ENCODE measurements at regions not wholly inside any gene's neighbourhood (a gene's known extent, or its start where the extent isn't known, plus 50 kb on each side); places are given as distances from the start of the nearest gene placed in this dataset.

DNA sequence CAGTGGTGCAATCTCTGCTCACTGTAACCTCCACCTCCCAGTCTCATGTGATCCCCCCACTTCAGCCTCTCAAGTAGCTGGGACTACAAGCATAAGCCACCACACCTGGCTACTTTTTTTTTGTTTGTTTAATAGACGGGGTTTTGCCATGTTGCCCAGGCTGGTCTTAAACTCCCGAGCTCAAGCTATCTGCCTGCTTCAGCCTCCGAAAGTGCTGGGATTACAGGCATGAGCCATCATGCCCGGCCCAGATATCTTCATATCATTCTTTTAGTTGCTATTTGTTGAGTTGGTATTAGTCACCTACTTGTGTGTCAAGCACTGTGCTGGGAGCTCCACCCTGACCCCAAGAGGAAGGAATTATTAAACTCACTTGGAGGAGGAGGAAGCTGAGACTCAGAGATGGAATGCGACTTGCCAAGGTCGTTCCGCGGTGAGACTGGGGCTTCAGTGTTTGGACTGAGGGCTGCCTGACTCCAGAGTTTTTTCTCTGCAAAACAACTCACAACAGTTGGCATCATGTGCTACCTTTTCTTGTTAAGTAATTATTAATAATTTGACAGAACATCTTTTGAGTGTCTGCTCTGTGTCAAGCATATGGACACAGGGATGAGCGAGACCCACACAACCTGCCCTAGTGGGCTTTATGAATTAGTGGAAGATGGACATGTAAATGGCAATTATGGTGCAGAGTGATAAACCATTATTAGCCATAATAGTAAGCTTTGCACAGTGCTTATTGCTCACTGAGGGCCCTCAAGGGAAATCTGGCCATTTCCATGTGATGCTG, 132.0 kb downstream of the FOXD2 start:
- TF ChIP-seq, protein P1, sequence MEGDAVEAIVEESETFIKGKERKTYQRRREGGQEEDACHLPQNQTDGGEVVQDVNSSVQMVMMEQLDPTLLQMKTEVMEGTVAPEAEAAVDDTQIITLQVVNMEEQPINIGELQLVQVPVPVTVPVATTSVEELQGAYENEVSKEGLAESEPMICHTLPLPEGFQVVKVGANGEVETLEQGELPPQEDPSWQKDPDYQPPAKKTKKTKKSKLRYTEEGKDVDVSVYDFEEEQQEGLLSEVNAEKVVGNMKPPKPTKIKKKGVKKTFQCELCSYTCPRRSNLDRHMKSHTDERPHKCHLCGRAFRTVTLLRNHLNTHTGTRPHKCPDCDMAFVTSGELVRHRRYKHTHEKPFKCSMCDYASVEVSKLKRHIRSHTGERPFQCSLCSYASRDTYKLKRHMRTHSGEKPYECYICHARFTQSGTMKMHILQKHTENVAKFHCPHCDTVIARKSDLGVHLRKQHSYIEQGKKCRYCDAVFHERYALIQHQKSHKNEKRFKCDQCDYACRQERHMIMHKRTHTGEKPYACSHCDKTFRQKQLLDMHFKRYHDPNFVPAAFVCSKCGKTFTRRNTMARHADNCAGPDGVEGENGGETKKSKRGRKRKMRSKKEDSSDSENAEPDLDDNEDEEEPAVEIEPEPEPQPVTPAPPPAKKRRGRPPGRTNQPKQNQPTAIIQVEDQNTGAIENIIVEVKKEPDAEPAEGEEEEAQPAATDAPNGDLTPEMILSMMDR (conservative IDR thresholded peaks at IDR 0.05; ENCODE audit: low read depth) = peak; percentile 58
- POLR2A ChIA-PET (ENCODE audit: low non-redundant PET) = no interaction called here
- peak overlapping the region; percentile 73 for H3K27ac ChIP-seq
- DNase-seq (ENCODE audit: low spot score) = peak; percentile 97
- CTCF ChIA-PET = interaction anchor here (0.5 to 1.6 kb wide), 16 partner anchors 8 to 555 kb away, joined by 3 to 9 read pairs (median 3); partner anchors contain the start of gene FOXD2

GRCh38 chr1:47571161-47571560, 133.3 kb downstream of the FOXD2 start:
- no peak for DNase-seq (ENCODE audit: low spot score)
- ChIA-PET CTCF (interaction anchor here (0.6 kb wide), 1 partner anchor 136 kb away, joined by 9 read pairs; no protein-coding TSS in a partner anchor), POLR2A (ENCODE audit: low non-redundant PET) (no interaction called here)
- TF ChIP-seq, protein P1 (conservative IDR thresholded peaks at IDR 0.05; ENCODE audit: low read depth) = no peak
- no peak overlapping the region for H3K27ac ChIP-seq

DNA sequence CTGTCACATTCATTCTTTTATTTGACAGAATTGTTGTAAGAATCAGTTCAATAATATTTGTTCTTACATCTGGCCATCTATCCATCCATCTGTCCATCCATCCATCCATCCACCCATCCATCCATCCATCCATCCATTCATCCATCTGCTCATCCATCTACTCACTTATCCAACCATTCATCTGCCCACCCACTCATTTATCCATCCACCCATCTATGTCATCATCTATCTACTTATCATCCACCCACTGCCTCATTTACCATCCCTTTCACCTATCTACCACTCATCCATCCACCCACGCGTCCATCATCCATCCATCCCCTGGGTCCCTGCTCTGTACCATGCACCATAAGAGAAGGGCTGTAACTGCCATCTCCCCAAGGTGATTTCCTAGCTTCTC, 134.1 kb downstream of the FOXD2 start:
- CTCF ChIA-PET = no interaction called here
- no peak overlapping the region for H3K27ac ChIP-seq

GRCh38 chr1:47572731-47573430, 135.0 kb downstream of the FOXD2 start:
- H3K27ac ChIP-seq = no peak overlapping the region
- POLR2A ChIA-PET (ENCODE audit: low non-redundant PET) = no interaction called here
- DNase-seq (ENCODE audit: low spot score) = no peak
- TF ChIP-seq, protein P1 (conservative IDR thresholded peaks at IDR 0.05; ENCODE audit: low read depth) = no peak
- CTCF ChIA-PET = no interaction called here

More for the DNA sequence above, 134.1 kb downstream of the FOXD2 start:
- POLR2A ChIA-PET (ENCODE audit: low non-redundant PET) = no interaction called here
- TF ChIP-seq, protein P1 (conservative IDR thresholded peaks at IDR 0.05; ENCODE audit: low read depth) = no peak
- DNase-seq (ENCODE audit: low spot score) = no peak

DNA sequence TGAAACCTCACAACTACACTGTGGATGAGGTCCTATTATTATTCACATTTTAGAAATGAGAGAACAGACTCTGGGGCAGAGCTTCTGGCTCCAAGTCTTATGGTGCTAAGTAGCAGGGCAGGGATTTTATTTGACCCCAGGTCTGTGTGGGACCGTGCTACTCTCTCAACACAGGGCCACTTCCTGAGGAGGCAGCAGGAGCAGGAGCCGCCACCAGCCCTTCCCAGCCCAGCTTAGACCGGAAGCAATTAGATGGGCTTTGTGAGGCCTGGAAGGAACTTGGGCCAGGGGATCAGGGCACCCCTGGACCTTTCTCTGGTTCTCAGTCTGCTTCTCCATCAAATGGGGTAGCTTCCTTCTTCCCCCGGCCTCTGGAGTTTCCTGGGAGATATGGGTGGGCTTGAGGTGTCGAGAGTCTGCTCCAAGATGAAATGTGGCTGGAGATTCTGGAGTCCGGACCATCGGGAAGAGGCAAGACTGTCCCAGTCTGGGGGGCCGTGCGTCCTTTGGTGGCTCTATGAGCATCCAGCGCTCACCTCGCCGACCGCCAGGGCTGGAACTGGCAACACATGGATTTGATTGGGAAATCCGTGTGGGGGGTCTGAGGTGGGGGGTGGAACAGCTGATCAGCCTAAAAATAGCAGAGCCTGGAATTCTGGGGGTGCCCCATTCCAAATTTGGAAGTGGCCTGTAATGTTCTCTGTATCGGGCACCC, 136.8 kb downstream of the FOXD2 start:
- ChIA-PET CTCF (interaction anchor here (0.6 kb wide), 1 partner anchor 58 kb away, joined by 4 read pairs; no protein-coding TSS in a partner anchor), POLR2A (ENCODE audit: low non-redundant PET) (no interaction called here)
- DNase-seq (ENCODE audit: low spot score) = no peak
- no peak overlapping the region for H3K27ac ChIP-seq
- TF ChIP-seq, protein P1 (conservative IDR thresholded peaks at IDR 0.05; ENCODE audit: low read depth) = no peak

Data from RWPE1 (cell line).